ENCODE measurements at regions not wholly inside any gene's neighbourhood (a gene's known extent, or its start where the extent isn't known, plus 50 kb on each side); places are given as distances from the start of the nearest gene placed in this dataset.

DNA sequence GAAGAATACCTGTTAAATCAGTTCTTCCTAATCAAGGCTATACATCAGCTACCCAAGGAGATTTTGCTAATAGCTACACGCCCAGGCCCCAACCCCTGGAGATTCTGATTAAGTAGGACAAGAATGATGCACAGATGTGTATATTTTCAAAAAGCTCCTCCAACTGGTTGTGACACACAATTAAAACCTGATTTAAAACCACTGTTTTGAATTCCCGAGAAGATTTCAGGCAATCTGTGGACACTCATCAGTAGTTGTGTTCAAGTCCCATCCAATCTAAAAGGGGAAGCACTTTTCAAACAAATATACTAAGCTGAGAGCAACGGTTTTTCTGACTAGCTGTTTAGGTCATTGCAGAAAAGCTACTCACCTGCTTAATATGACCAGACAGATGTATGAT, 118.9 kb upstream of the NHSL1 start:
- TF ChIP-seq, protein P1, sequence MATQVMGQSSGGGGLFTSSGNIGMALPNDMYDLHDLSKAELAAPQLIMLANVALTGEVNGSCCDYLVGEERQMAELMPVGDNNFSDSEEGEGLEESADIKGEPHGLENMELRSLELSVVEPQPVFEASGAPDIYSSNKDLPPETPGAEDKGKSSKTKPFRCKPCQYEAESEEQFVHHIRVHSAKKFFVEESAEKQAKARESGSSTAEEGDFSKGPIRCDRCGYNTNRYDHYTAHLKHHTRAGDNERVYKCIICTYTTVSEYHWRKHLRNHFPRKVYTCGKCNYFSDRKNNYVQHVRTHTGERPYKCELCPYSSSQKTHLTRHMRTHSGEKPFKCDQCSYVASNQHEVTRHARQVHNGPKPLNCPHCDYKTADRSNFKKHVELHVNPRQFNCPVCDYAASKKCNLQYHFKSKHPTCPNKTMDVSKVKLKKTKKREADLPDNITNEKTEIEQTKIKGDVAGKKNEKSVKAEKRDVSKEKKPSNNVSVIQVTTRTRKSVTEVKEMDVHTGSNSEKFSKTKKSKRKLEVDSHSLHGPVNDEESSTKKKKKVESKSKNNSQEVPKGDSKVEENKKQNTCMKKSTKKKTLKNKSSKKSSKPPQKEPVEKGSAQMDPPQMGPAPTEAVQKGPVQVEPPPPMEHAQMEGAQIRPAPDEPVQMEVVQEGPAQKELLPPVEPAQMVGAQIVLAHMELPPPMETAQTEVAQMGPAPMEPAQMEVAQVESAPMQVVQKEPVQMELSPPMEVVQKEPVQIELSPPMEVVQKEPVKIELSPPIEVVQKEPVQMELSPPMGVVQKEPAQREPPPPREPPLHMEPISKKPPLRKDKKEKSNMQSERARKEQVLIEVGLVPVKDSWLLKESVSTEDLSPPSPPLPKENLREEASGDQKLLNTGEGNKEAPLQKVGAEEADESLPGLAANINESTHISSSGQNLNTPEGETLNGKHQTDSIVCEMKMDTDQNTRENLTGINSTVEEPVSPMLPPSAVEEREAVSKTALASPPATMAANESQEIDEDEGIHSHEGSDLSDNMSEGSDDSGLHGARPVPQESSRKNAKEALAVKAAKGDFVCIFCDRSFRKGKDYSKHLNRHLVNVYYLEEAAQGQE (IDR thresholded peaks at IDR 0.05; ENCODE audit: insufficient read depth in 1 of 2, low read depth in 2 of 2, low read length in 2 of 2) = no peak
- TF ChIP-seq POLR2AphosphoS5 (IDR thresholded peaks at IDR 0.05; ENCODE audit: low read depth, low read length) = no peak

All from PFSK-1 (cell line).